ENCODE measurements at regions not wholly inside any gene's neighbourhood (a gene's known extent, or its start where the extent isn't known, plus 50 kb on each side); places are given as distances from the start of the nearest gene placed in this dataset.
"Not testable (repeated sequence)": the region's sequence is repeated elsewhere in the genome, so short reads cannot be mapped to it uniquely, and the experiment has no call there.

DNA sequence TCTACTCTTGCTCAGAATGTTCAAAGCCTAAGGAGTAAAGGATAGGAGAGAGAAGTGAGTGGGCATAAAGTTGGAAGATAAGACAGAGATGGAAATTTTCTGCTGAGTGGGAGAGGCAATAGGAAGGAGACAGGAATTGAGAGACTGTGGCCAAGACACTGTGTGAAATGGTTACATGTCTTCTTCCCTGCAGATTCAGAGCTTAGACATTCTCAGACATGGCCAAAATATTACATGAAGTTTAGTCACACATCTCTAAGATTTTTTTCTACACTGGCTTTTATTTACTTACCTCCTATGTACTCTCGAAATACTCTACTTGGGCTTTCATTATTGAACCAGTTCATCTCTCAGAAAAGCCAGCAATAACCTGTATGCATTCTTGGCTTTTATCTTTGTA, 363.0 kb upstream of the FANCL start:
- FAIRE-seq (no peak), DNase-seq (ENCODE audit: low spot score) (no peak)

DNA sequence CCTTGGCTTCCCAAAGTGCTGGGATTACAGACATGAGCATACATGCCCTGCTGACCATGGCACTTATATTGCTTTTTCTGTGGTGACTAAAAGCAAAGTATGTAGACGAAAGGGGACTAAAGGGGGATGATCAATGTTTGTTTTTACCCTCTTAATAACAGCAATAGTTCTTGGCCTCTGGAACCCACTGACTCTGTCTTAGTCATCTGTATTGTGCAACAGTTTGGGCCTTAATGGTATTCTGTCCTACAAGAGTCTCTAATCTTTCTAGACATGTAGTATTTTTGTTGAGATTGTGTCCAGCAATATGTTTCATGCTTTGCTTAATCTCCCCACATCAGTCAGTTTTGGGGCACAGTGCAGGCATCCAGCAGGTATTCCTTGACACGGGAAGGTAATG, 359.9 kb upstream of the FANCL start:
- no peak for DNase-seq (ENCODE audit: low spot score)
- FAIRE-seq: no peak

DNA sequence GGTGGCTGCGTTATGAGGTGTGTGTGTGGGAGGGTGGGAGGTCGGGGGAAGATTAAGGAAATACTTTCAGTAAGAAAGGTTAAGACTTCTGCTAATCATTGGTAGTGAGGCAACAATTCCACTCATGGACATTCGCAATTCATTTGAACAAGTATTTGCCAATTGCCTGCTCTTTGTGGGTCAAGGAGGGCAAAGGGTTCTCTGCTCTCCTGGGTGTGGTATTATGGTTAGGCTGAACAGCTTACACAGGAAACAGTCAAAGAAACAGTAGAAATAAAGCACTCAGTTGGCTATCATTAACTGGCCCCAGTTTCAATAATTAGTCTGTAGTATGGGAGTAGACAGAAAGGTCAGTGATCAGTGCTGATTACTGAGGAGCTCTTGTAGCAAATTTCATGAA, 357.0 kb upstream of the FANCL start:
- FAIRE-seq: no peak

DNA sequence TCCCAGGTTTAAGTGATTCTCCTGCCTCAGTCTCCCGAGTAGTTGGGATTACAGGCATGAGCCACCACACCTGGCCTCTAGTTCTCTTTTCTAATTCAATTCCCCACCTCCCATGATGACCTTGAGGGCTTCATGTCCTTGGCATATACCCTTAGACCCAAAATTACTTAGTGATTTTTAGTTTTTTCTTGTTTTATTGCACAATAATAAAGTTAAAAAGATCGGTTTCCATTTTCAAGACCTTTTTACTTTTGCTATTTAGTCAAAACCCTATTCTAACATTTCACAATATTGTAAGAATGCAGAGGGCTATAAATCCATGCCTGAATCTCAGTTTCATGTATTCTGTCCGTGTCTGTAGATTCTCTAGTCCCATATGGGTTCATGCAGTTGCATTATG, 354.6 kb upstream of the FANCL start:
- DNase-seq (ENCODE audit: low spot score): no peak
- no peak for FAIRE-seq

More for the DNA sequence above, 357.0 kb upstream of the FANCL start:
- DNase-seq (ENCODE audit: low spot score): no peak

DNA sequence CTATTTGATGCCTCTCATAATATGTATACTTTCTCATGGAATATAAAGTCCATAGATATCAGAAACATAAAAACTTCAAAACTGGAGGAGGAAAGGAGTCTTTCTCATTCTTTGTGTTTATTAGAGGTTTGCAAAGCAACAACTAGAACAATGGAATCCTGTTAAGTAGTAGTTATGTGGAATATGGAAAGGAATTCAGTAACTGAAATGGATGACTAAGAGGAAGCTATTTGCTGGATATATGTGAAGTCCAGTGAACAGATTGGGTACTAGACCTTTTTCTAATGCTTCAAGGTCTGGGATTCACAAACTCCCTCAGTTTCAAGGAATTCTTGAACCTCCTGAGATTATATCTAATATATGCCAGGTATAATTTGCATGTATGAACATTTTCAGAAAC, 353.6 kb upstream of the FANCL start:
- FAIRE-seq: no peak

DNA sequence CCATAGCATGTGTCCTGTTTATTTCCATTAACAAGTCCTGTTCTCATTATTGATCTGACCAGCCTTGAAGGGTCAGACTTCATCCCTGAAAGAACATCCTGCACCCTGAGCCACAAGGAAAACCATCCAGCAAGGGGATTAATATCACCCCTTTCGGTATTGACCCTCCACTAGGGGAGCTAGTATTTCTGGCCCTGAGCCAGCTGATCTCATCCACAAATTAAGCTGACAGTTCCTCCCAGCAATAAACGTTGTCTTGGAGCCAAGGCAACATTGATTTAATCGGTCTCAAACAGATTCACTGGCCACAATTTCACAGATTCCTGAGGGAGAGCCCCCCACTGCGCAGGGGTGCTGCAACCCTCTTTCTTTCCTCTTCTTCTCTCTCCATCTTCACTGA, 353.1 kb upstream of the FANCL start:
- DNase-seq (ENCODE audit: low spot score) (no peak), FAIRE-seq (no peak)

More for the DNA sequence above, 353.6 kb upstream of the FANCL start:
- DNase-seq (ENCODE audit: low spot score): no peak

DNA sequence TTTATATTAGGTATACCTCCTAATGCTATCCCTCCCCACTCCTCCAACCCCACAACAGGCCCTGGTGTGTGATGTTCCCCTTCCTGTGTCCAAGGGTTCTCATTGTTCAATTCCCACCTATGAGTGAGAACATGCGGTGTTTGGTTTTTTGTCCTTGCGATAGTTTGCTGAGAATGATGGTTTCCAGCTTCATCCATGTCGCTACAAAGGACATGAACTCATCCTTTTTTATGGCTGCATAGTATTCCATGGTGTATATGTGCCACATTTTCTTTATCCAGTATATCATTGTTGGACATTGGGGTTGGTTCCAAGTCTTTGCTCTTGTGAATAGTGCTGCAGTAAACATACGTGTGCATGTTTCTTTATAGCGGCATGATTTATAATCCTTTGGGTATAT, 345.1 kb upstream of the FANCL start:
- not testable (repeated sequence) for DNase-seq (ENCODE audit: low spot score)

DNA sequence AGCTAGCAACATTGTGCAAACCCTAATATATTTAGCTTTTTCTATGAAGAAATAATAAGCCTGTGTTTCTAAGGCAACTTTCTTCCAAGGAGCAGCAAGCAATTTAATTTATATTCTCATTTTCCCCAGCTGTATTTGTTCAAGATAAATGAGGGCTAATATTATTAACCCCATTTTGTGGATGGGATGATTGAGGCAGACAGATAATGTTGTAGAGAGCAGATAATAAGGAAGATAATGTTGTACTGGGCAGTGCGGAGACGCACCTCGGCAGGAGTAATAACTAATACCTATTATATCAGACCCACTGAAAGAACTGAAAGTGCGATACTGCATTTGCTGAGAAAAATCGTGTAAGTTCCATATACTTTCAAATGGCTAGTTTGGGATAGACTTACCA, 344.1 kb upstream of the FANCL start:
- FAIRE-seq (no peak), DNase-seq (ENCODE audit: low spot score) (no peak)

More for the DNA sequence above, 345.1 kb upstream of the FANCL start:
- not testable (repeated sequence) for FAIRE-seq

DNA sequence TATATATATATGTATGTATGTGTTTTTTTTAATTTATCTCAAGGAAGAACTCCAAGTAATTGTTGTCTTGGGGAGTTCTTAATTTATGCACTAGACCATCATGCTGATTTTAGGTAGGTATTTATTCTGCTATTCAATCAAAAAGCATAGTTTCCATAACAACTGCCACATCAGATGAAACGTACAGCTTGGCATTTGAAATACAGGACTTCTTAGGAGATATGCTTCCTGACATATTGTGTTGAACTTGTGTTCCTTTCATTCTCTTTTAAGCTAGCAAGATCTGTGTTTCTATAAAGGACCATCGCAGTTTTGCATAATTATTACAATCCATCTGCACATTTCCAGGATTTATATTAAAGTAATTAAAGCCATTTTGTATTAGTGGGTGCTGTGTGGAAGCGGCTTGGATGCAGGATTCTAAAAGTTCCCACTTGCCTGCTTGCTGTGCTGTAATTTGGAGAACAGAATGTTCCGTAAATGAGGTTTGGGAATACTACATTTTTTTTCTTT, 343.5 kb upstream of the FANCL start:
- FAIRE-seq (no peak), DNase-seq (ENCODE audit: low spot score) (no peak)

DNA sequence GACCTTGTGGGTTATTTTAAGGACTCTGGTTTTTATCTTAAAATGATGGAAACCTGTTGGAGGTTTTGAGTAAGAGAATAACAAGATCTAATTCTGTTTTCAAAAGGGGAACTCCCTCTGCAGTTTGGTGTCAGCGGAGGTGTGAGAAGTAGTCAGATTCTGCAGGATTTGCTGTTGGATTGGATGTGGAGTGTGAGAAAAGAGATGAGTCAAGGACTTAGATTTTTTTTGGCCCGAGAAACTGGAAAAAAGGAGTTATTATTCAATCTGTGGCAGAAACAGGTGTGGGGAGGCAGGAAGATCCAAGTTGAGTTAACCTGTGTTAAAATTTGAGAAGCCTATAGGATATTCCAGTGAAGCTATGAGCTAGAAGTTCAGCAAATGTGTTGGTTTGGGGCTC, 337.2 kb upstream of the FANCL start:
- DNase-seq (ENCODE audit: low spot score): no peak
- no peak for FAIRE-seq

DNA sequence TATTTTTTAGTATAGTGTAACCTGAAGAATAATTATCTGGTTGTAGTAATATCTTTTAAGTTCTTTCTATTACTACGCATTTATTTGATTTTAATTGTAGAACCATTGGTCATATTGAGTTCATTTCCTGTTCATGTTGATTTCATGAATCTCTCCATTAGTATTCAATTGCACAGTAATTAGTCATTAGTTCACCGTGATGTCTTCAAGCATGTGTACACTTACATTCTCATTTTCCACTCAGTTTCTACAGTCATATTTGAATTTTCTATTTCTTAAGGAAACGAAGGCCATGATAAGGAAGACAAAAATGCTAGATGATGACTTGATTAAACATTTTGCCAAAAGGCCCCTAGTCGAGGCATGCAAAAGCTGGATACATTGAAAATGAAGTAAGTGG, 333.7 kb upstream of the FANCL start:
- no peak for DNase-seq (ENCODE audit: low spot score)
- no peak for FAIRE-seq

DNA sequence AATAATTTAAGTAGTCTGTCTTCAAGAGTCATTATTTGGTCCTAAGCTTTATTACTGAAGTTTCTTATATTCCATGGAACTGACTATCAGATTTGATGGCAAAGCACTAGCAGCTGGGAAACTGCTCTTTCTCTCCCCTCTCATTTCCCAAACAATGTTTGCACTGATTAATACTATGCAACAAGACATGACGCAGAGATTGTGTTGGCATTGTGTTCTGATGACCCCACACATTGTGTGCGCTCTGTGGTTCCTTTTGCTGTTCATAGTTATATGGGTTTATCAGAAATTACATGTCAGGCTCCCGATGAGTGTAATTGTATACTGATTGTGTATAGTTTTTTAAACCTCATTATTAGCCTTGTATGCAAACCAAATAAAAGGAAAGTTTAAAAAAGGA, 331.6 kb upstream of the FANCL start:
- FAIRE-seq: no peak
- DNase-seq (ENCODE audit: low spot score): no peak

DNA sequence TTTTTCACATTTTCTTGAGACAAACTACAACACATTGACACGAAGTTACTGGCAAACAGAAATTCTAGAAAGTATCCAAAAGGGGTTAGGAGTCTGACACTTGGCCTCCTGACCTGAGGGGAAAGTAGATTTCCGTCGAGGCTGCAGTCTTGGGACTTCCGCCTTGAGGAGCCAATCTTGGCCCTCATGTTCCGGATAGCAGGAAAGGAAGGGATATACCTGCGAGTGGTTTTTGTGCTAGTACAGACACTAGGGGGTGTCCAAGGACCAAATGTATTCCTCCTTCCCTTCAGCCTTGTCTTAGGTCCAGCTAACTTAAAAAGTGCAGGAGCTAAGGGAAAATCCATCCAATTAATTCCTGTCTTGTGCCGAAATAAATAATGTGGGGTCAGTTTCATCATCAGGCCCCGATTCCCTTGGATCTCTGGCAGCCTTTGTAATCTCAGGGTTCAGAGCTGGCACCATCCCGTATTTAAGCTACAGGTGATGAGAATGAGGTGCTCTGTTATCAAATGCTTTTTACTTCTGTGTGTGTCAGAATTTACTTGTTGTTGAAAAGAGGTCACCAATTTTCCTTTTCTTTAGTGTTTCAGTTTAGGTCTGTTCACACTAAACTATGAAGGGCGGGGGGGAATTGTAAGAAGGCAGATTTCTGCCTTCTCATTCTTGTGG, 330.2 kb upstream of the FANCL start:
- DNase-seq (ENCODE audit: low spot score) (peak; percentile 44), FAIRE-seq (no peak)

DNA sequence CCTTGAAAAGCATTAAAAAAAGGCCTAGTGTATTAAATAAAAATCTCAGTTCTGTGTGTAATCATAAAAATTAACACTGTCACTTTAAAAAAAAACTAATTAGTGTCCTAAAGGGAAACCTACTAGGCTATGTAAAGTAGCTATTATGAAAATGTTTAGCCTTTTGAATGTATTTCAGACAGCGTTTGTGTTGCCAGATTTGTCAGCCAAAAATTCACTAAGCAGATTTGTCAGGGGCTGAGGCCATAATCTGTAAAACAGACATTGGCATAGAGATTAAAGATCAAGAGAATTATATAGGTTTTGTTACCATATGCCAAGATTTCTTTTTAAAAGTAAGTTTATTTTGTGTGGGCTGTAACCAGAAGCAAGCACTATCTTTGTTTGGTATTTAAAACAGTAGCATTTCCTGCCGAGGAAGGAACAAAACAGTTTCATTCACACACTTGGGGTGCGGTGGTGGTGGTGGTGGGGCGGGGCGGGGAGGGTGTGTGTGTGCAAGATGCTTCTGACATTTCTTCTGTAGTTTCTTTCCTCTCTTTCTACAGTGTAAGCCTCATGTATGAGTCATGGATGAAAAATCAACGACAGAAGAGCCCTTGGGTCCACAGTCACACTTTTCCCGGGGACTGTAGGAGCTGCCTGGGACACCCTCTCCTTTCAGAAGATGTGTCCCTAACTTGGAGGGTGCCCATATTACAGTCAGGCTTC, 328.5 kb upstream of the FANCL start:
- DNase-seq (ENCODE audit: low spot score) (no peak), FAIRE-seq (no peak)

DNA sequence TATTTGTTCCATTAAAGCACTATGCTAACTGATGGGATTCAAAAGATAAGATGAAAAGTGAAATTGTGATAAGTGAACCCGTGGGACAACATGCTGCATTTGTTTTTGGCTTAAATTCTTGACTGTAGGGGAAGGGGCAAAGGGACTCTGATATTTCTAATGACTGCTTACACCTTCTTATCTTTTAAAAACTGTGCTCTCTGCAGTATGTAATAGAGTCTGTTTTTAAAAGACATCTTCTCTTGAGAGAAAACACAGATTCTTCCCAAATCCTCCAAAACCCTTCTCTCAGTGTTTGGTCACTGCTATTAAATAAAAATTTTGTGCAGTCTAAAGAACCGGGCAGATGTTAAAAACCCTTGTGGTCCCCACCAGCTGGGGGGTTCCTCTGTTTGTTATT, 327.8 kb upstream of the FANCL start:
- DNase-seq (ENCODE audit: low spot score): no peak
- FAIRE-seq: no peak

DNA sequence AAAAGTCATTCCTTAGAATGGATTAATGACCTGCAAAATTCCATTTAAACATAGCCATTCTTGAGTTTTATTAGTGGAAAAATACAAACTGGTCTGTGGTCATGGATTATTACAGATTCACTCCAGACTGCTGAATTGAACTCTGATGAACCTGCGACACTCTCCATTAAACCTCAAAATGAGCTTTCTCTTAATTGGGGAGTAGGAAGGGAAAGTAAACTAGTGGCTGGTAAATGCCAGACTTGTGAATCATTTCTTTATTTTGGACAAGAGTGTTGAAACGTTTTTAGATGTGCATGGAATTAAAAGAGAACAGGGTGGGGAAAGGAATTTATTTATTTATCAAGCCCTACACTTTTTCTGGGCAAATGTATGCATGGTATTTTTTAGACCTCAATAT, 321.2 kb upstream of the FANCL start:
- DNase-seq (ENCODE audit: low spot score) (no peak), FAIRE-seq (no peak)

DNA sequence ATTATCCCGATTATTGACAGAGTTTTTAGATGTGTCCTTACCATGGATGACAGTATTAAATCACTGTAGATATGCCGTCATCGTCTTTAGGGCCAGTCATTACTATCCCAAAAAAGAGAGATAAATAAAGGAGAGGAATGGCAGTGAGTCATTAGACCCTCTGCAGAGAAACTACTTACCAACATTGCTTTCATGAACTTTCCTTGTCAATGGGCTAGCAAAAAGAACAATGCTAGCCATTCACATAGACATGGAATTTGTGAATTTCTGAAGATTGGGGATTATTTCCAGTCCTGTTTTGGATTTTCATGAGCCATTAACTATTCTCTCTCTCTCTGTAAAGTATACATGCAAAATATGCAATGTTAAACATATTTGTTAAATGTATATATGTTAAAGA, 319.4 kb upstream of the FANCL start:
- DNase-seq (ENCODE audit: low spot score) (no peak), FAIRE-seq (no peak)

DNA sequence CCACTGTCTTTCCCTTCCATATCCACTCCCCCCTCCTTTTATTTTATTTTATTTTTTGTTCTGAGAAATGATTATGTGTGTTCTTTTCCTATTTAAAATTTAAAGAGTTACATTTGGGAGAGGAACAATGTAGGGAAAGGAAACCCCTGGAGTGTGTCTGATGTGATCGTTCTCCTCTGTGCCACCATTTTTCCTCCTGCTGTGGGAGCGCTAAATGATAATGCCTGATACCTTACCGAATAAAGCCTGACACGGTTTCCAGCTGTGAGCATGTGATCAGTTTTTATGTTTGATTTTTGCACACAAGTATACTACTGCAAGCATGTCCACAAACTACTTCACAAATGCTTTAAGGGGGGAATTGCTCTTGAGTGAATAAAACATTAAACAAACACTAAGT, 317.8 kb upstream of the FANCL start:
- DNase-seq (ENCODE audit: low spot score) (no peak), FAIRE-seq (no peak)

DNA sequence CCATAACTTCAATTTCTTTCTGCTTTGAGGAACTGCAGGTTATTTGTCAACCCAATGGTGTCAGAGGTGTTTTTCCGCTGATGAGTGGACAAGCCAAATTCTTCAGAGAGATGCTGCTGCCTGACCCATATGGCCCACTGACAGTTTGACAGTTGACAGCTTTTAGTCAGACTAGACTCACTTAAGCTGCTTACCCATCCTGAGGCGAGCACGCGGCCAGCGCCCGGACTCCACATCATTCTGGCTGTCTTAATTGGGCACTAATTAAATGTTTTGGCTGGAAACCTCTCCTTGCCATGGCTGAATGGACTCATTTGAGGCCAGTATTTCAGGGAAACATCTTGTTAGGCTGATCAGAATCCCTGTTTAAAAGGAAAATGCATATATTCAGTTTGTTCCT, 316.1 kb upstream of the FANCL start:
- DNase-seq (ENCODE audit: low spot score) (no peak), FAIRE-seq (no peak)

DNA sequence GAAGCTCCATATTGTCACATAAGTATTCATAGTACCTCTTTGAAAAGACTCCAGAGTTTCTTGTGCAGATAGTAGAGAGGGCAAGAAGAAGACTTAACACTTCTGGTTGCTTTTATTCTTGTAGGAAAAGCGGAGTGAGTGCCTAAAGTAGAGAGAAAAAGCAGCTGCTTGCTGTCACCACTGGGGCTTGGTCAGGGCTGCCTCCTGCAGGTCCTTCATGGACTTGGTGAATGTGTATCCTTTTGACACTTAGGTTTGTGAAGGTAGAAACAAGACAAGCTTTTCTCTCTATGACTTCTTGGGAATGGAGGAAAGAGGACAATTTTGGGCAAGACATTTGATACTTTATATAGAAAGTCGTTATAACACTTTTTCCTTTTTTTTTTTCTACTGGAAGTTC, 312.8 kb upstream of the FANCL start:
- DNase-seq (ENCODE audit: low spot score): no peak
- no peak for FAIRE-seq

DNA sequence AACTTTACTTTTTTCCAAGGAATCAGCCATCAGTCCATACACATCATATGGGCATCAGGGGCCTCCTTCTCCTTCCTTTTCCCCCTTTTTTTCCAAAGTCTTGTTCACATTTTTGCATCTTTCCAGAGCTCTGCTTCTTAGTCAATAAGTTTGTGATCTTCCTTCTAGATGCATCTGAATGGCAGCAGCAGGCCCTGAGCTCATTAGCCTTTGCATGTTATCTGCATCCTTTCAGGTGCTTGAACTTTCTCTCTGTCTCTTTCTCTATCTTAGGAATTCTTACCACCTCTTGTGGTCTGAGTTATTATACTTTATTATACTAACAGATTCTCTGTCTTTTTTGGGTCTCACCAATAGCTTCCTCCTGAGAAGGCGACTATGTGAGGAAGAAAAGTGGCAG, 312.4 kb upstream of the FANCL start:
- DNase-seq (ENCODE audit: low spot score) (no peak), FAIRE-seq (no peak)

DNA sequence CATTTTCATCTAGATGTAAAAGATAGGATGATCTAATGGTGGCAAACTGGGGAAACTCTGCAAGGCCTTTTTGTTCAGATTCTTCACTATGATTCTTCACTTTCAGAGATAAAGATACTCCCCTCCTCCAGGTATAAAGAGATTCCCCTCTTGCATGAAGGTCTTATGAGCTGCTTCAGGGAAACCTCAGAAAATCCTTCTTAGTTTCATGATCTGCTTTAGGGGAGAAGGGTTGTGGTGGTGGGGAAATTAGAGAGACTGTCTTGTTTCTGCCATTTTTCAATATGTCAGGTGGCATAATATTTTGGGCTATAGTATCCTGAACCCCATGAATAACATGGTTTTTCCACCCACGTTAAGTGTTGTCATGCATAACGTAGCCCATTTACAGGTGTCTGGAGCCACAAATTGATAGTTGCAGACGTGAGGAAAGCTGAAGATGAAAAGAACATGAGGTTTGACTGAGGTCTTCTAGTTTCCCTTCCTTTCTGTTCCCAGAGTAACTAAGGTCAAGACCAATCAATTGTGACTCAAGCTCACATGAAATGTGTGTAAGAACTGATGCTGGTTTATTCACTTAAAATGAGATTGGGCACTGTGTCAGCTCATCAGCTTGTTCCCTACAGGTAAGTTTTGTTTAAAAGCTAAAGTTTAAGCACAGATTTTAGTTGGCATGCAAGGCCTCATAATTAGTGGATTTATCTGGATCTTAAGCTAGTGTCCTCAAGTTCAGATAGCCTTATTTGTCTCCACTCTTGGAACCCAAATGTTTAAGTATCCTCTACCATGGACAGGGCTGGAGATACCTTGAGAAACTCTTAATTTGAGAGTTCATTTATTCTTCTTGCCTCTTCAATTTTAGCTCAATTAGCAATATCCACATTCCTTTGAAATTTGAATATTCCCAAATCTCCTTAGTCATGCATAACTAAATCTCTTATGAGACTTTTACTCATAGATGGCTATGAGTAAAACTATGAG, 304.5 kb upstream of the FANCL start:
- FAIRE-seq (no peak), DNase-seq (ENCODE audit: low spot score) (no peak)
